ENCODE measurements at regions not wholly inside any gene's neighbourhood (a gene's known extent, or its start where the extent isn't known, plus 50 kb on each side); places are given as distances from the start of the nearest gene placed in this dataset.

DNA sequence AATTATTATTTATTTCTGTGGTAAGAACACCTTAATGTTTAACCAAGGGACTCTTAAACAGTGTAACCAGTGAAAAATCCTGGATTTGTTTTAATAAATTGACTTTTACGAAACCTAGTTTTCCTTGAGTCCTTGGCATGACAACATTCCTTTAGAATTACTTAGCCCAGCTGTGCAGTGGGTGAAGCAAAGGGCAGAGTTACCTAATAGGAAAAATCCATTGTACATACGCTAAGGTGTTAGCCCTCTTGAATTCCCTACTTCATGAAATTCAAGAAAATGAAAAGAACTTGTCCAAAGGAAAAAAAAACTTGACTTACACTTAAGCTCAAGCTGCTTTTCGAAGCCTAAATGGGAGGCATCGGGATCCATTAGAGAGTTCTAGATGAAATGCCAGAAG is 852.0 kb upstream of the ADAMTS5 start:
- no peak for FAIRE-seq
- DNase-seq (ENCODE audit: low read depth): no peak
- Mint-ChIP-seq H3K4me1 (ENCODE audit: low read depth, unreplicated experiment) (peaks cover 4% of the 10 kb centered on the region), H3K27ac (ENCODE audit: unreplicated experiment) (no peak overlapping the region), H3K4me3 (ENCODE audit: unreplicated experiment) (no peak overlapping the region), H3K9me3 (ENCODE audit: unreplicated experiment) (no peaks in the 10 kb centered on the region), H3K36me3 (ENCODE audit: low read depth, unreplicated experiment) (no peaks in the 10 kb centered on the region), H3K27me3 (ENCODE audit: low read depth, unreplicated experiment) (no peaks in the 10 kb centered on the region)
- Histone ChIP-seq H3K27me3 (ENCODE audit: insufficient read depth, low read length) (no peaks in the 10 kb centered on the region), H4K20me1 (ENCODE audit: insufficient read depth, low read length) (no peaks in the 10 kb centered on the region), H3K9ac (ENCODE audit: low read length) (no peak overlapping the region), H3K36me3 (ENCODE audit: insufficient read depth, low read length) (no peaks in the 10 kb centered on the region), H3K4me1 (ENCODE audit: insufficient read depth, low read length) (no peaks in the 10 kb centered on the region), H3K9me3 (ENCODE audit: insufficient read depth, low read depth, low read length) (no peaks in the 10 kb centered on the region), H3K27ac (ENCODE audit: low read depth, low read length) (no peak overlapping the region), H2AFZ (ENCODE audit: low read depth, low read length) (no peak overlapping the region), H3K79me2 (ENCODE audit: insufficient read depth, low read length) (no peaks in the 10 kb centered on the region), H3K4me2 (ENCODE audit: low read length) (no peak overlapping the region), H3K4me3 (ENCODE audit: insufficient read depth, low read depth, low read length) (no peak overlapping the region)
- TF ChIP-seq EZH2 (IDR thresholded peaks at IDR 0.05; ENCODE audit: insufficient read depth, low read length): no peak
- TF ChIP-seq, protein P1, sequence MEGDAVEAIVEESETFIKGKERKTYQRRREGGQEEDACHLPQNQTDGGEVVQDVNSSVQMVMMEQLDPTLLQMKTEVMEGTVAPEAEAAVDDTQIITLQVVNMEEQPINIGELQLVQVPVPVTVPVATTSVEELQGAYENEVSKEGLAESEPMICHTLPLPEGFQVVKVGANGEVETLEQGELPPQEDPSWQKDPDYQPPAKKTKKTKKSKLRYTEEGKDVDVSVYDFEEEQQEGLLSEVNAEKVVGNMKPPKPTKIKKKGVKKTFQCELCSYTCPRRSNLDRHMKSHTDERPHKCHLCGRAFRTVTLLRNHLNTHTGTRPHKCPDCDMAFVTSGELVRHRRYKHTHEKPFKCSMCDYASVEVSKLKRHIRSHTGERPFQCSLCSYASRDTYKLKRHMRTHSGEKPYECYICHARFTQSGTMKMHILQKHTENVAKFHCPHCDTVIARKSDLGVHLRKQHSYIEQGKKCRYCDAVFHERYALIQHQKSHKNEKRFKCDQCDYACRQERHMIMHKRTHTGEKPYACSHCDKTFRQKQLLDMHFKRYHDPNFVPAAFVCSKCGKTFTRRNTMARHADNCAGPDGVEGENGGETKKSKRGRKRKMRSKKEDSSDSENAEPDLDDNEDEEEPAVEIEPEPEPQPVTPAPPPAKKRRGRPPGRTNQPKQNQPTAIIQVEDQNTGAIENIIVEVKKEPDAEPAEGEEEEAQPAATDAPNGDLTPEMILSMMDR (IDR thresholded peaks at IDR 0.05; ENCODE audit: insufficient read depth, low read depth, low read length): no peak

DNA sequence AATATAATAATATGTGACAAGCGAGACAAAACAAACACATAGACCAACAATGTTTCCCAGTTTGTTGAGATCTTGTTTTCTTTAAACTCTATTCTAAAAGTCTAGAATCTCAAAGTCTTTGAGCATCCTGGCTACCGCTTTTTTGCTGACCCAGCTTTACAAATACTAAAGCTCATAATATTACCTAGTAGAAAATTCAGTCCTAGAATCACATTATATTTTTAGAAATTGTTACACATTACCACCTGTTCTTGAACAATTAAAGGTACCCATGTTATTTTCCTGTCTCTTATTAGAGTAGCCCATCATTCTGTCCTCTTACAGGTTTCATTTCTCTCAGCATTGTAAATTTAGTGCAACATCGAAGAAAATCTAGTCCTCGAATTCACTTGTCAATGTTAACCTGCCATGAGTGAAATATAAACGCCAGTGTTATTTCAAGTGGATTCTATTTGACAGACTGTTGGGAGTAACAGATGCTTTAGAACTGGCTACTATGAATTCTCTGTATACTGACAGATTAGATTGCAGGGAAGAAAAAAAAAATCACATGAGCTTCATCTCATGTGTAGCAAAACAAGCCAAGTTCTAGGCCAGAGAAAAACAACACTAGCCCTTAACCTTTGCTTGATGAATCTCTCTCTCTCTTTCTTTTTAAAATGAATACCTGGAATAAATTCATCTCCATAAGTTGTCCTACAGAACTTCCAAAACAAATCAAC is 851.2 kb upstream of the ADAMTS5 start:
- DNase-seq (ENCODE audit: low read depth) (no peak), FAIRE-seq (no peak)
- peaks cover 4% of the 10 kb centered on the region for H3K4me1 Mint-ChIP-seq (ENCODE audit: low read depth, unreplicated experiment)
- H3K36me3 ChIP-seq (ENCODE audit: insufficient read depth, low read length): no peaks in the 10 kb centered on the region
- H3K27me3 ChIP-seq (ENCODE audit: insufficient read depth, low read length): no peaks in the 10 kb centered on the region
- no peak overlapping the region for H3K9ac ChIP-seq (ENCODE audit: low read length)
- H3K4me2 ChIP-seq (ENCODE audit: low read length): no peak overlapping the region
- no peaks in the 10 kb centered on the region for H3K27me3 Mint-ChIP-seq (ENCODE audit: low read depth, unreplicated experiment)
- H3K4me3 ChIP-seq (ENCODE audit: insufficient read depth, low read depth, low read length): no peak overlapping the region
- H3K27ac ChIP-seq (ENCODE audit: low read depth, low read length): no peak overlapping the region
- no peak overlapping the region for H3K27ac Mint-ChIP-seq (ENCODE audit: unreplicated experiment)
- H3K79me2 ChIP-seq (ENCODE audit: insufficient read depth, low read length): no peaks in the 10 kb centered on the region
- H3K9me3 ChIP-seq (ENCODE audit: insufficient read depth, low read depth, low read length): no peaks in the 10 kb centered on the region
- no peaks in the 10 kb centered on the region for H3K36me3 Mint-ChIP-seq (ENCODE audit: low read depth, unreplicated experiment)
- H2AFZ ChIP-seq (ENCODE audit: low read depth, low read length): no peak overlapping the region
- no peaks in the 10 kb centered on the region for H4K20me1 ChIP-seq (ENCODE audit: insufficient read depth, low read length)
- no peak overlapping the region for H3K4me3 Mint-ChIP-seq (ENCODE audit: unreplicated experiment)
- no peaks in the 10 kb centered on the region for H3K9me3 Mint-ChIP-seq (ENCODE audit: unreplicated experiment)
- H3K4me1 ChIP-seq (ENCODE audit: insufficient read depth, low read length): no peaks in the 10 kb centered on the region
- TF ChIP-seq, protein P1 (IDR thresholded peaks at IDR 0.05; ENCODE audit: insufficient read depth, low read depth, low read length): no peak
- TF ChIP-seq EZH2 (IDR thresholded peaks at IDR 0.05; ENCODE audit: insufficient read depth, low read length): no peak

DNA sequence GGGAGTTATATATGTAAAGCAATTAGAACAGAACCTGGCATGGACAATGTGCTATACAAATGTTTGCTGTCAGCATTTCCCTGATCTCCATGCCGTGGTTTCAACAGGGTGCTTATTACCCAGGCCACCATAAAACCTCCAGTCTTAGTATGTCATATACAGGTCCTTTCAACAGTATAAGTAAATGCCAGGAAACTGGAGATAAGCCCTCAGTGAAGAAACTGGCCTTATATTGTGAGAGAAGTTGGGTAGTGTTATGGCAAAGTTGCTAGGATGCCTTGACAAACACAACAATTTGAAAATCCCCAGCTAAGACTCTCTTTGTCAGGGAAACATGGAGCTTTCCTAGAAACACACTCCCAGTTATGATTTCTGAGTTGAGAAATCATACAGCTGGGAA is 850.2 kb upstream of the ADAMTS5 start:
- Mint-ChIP-seq H3K9me3 (ENCODE audit: unreplicated experiment) (no peaks in the 10 kb centered on the region), H3K36me3 (ENCODE audit: low read depth, unreplicated experiment) (no peaks in the 10 kb centered on the region), H3K27me3 (ENCODE audit: low read depth, unreplicated experiment) (no peaks in the 10 kb centered on the region), H3K4me1 (ENCODE audit: low read depth, unreplicated experiment) (peaks cover 4% of the 10 kb centered on the region), H3K27ac (ENCODE audit: unreplicated experiment) (no peak overlapping the region), H3K4me3 (ENCODE audit: unreplicated experiment) (no peak overlapping the region)
- no peak overlapping the region for H2AFZ ChIP-seq (ENCODE audit: low read depth, low read length)
- H3K4me1 ChIP-seq (ENCODE audit: insufficient read depth, low read length): no peaks in the 10 kb centered on the region
- H3K79me2 ChIP-seq (ENCODE audit: insufficient read depth, low read length): no peaks in the 10 kb centered on the region
- no peak overlapping the region for H3K4me3 ChIP-seq (ENCODE audit: insufficient read depth, low read depth, low read length)
- H3K9ac ChIP-seq (ENCODE audit: low read length): no peak overlapping the region
- TF ChIP-seq, protein P1 (IDR thresholded peaks at IDR 0.05; ENCODE audit: insufficient read depth, low read depth, low read length): no peak
- no peak for TF ChIP-seq EZH2 (IDR thresholded peaks at IDR 0.05; ENCODE audit: insufficient read depth, low read length)
- no peak overlapping the region for H3K4me2 ChIP-seq (ENCODE audit: low read length)
- no peaks in the 10 kb centered on the region for H4K20me1 ChIP-seq (ENCODE audit: insufficient read depth, low read length)
- FAIRE-seq (no peak), DNase-seq (ENCODE audit: low read depth) (no peak)
- H3K27me3 ChIP-seq (ENCODE audit: insufficient read depth, low read length): no peaks in the 10 kb centered on the region
- H3K9me3 ChIP-seq (ENCODE audit: insufficient read depth, low read depth, low read length): no peaks in the 10 kb centered on the region
- H3K36me3 ChIP-seq (ENCODE audit: insufficient read depth, low read length): no peaks in the 10 kb centered on the region
- H3K27ac ChIP-seq (ENCODE audit: low read depth, low read length): no peak overlapping the region
